Thoracic aorta (tissue), 2 donors: ENCODE measurements at regions not wholly inside any gene's neighbourhood (a gene's known extent, or its start where the extent isn't known, plus 50 kb on each side); places are given as distances from the start of the nearest gene placed in this dataset.

Source experiments
- ATAC-seq: fragments of 150-250 bp; one replicate; pipeline ENCODE4 v1.8.0; 2017; ENCODE audit warnings: low read depth; ENCODE audit not compliant: insufficient number of reproducible peaks, low FRiP score
- DNase-seq: peaks from one replicate; pipeline ENCODE4 v3.0.0-alpha.2; 2020; ENCODE audit warnings: low spot score
- H3K27ac ChIP-seq, 2 donors: fragments of 200-600 bp; sonication (generic); 1 replicate in 1 of 2; 2 replicates in 1 of 2; pipeline ENCODE4 v1.5.1; 2016; ENCODE audit warnings: mild to moderate bottlenecking in 2 of 2, moderate library complexity in 2 of 2
- H3K27me3 ChIP-seq: fragments of 200-600 bp; sonication (generic); replicated peaks from 2 replicates; pipeline ENCODE4 v1.6.0; 2016; ENCODE audit warnings: mild to moderate bottlenecking; ENCODE audit not compliant: insufficient read depth
- H3K36me3 ChIP-seq: fragments of 200-600 bp; sonication (generic); one replicate; pipeline ENCODE4 v1.5.1; 2016
- H3K4me1 ChIP-seq, 2 donors: fragments of 200-600 bp; sonication (generic); 1 replicate in 1 of 2; 2 replicates in 1 of 2; pipeline versions ENCODE4 v1.5.1 to v1.6.0; 2016; ENCODE audit warnings: low read depth in 2 of 2, mild to moderate bottlenecking in 1 of 2; ENCODE audit not compliant: control insufficient read depth in 1 of 2
- H3K4me3 ChIP-seq: fragments of 200-600 bp; sonication (generic); 2 replicates; pipeline ENCODE4 v1.5.1; 2016; ENCODE audit warnings: mild to moderate bottlenecking
- H3K9me3 ChIP-seq: fragments of 200-600 bp; sonication (generic); 2 replicates; pipeline ENCODE4 v1.5.1; 2016
- CTCF ChIP-seq: fragments of 200-600 bp; sonication (generic); IDR thresholded peaks from one replicate; pipeline ENCODE4 v1.5.1; 2019; ENCODE audit warnings: antibody characterized with exemption

GRCh38 chr1:23634518-23634839 lies 57.1 kb upstream of the RPL11 start:
- H3K27ac ChIP-seq: peak overlapping the region; percentile 93 to 95
- H3K4me1 ChIP-seq: peaks cover 0 to 8% of the 10 kb centered on the region in 2 donors
- DNase-seq (no peak), ATAC-seq (no peak)
- H3K4me3 ChIP-seq: peak overlapping the region; percentile 85
- no peaks in the 10 kb centered on the region for H3K36me3 ChIP-seq
- no peak for TF ChIP-seq CTCF
- no peaks in the 10 kb centered on the region for H3K27me3 ChIP-seq
- no peaks in the 10 kb centered on the region for H3K9me3 ChIP-seq

- Histone ChIP-seq H3K4me3 (no peak overlapping the region), H3K27ac (no peak overlapping the region), H3K27me3 (no peaks in the 10 kb centered on the region), H3K4me1 (peaks cover 0 to 8% of the 10 kb centered on the region in 2 donors), H3K36me3 (no peaks in the 10 kb centered on the region), H3K9me3 (no peaks in the 10 kb centered on the region)
- no peak for TF ChIP-seq CTCF
- ATAC-seq: no peak
- DNase-seq: no peak
Observed at GRCh38 chr1:23632479-23633160, 59.0 kb upstream of the RPL11 start.

DNA sequence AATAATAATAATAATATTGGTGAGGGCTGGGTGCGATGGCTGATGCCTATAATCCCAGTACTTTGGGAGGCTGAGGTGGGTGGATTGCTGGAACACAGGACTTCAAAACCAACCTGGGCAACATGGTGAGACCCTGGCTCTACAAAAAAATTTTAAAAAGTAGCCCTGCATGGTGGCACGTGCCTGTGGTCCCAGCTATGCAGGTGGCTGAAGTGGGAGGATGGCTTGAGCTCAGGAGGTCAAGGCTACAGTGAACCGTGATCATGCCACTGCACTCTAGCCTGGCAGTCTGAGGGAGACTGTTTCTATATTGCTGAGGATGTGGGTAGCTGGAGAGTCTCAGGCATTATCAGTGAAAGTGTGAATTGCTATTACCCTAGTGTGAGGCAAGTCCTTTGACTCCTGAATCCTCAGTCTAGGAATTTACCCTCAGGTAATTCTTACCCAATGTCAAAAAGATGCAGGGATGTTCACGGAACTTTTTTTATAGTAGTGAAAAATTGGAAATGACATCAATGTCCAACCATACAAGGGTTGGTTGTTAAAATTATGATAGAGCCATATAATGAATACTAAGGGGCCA lies 61.8 kb upstream of the RPL11 start:
- H3K36me3 ChIP-seq: no peaks in the 10 kb centered on the region
- no peak for TF ChIP-seq CTCF
- ATAC-seq: no peak
- H3K9me3 ChIP-seq: no peaks in the 10 kb centered on the region
- H3K4me3 ChIP-seq: no peak overlapping the region
- H3K27ac ChIP-seq: no peak overlapping the region
- DNase-seq: no peak
- H3K27me3 ChIP-seq: no peaks in the 10 kb centered on the region
- peaks cover 0 to 7% of the 10 kb centered on the region in 2 donors for H3K4me1 ChIP-seq

DNA sequence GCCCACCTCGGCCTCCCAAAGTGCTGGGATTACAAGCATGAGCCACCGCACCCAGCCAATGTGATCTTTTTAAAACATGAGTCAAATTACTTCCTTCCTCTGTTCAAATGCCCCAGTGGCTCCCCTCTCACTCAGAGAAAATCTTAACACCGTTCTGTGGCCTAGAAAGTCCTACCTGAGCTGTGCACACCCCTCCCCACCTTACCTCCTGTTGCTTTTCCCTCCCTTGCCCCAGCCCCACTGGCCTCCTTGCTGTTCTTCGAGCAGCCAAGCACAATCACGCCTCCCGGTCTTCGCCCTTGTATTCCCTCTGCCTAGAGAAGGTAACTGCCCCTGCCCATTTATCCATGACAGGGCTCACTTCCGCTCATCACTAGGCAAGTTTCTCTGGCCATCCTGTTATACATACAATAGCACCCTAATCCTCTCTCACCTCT lies 62.6 kb upstream of the RPL11 start:
- no peaks in the 10 kb centered on the region for H3K36me3 ChIP-seq
- no peaks in the 10 kb centered on the region for H3K4me1 ChIP-seq
- no peaks in the 10 kb centered on the region for H3K27me3 ChIP-seq
- no peak overlapping the region for H3K4me3 ChIP-seq
- DNase-seq (no peak), ATAC-seq (no peak)
- H3K27ac ChIP-seq: no peak overlapping the region
- TF ChIP-seq CTCF: no peak
- no peaks in the 10 kb centered on the region for H3K9me3 ChIP-seq

GRCh38 chr1:23627069-23627735 lies 64.4 kb upstream of the RPL11 start:
- Histone ChIP-seq H3K36me3 (no peaks in the 10 kb centered on the region), H3K4me3 (no peak overlapping the region), H3K27ac (no peak overlapping the region), H3K27me3 (no peaks in the 10 kb centered on the region), H3K4me1 (no peaks in the 10 kb centered on the region), H3K9me3 (no peaks in the 10 kb centered on the region)
- ATAC-seq (no peak), DNase-seq (no peak)
- TF ChIP-seq CTCF: no peak
